HG03108 (cell line): ENCODE measurements at regions not wholly inside any gene's neighbourhood (a gene's known extent, or its start where the extent isn't known, plus 50 kb on each side); places are given as distances from the start of the nearest gene placed in this dataset.

Experiments
- ATAC-seq: cut with Tn5 transposase; IDR thresholded peaks from one replicate; pipeline ENCODE4 v1.9.1; 2021; ENCODE audit warnings: moderate library complexity; ENCODE audit not compliant: unreplicated experiment

GRCh38 chr17:34110315-34110714 is 144.8 kb upstream of the CCL2 start:
- ATAC-seq, result no peak

DNA sequence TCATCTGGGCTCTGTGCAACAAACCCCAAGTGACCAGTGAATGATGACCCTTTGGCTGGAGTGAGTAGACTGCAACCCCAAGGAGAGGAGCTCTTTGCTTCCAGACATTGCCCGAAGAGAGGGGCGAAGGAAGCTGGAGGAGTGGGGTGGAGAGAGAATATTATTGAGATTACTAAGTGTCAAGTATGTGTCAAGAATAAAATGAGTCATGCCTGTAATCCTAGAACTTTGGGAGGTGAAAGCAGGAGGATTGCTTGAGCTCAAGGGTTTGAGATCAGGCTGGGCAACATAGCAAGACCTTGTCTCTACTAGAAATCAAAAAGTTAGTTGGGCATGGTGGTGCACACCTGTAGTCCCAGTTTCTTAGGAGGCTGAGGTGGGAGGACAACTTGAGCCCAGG is 142.0 kb upstream of the CCL2 start:
- ATAC-seq, result no peak

- ATAC-seq, result no peak
These were observed 140.9 kb upstream of the CCL2 start for GRCh38 chr17:34114174-34114573.

- no peak for ATAC-seq
These were observed 138.8 kb upstream of the CCL2 start for GRCh38 chr17:34116306-34116705.

DNA sequence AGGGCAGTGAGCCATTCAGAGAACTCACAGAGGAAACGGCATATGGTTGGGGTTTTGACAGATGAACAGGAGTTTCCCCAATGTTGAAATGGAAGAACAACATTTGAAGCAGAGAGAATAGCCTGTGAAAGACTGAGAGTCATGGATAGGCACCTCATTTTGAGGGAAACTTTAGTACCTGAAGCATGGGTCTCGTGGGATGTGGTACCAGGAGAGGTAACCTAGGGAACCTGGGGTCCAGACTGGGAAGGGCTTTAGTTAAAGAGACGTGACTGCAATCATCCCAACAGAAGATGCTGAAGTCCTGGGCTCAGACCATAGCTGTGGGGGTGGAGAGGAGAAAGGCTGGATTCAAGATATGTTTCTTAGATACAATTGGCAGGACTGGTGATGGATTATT is 137.8 kb upstream of the CCL2 start:
- no peak for ATAC-seq

GRCh38 chr17:34117811-34118210 is 137.3 kb upstream of the CCL2 start:
- ATAC-seq, result no peak

GRCh38 chr17:34118564-34118963 is 136.5 kb upstream of the CCL2 start:
- no peak for ATAC-seq

DNA sequence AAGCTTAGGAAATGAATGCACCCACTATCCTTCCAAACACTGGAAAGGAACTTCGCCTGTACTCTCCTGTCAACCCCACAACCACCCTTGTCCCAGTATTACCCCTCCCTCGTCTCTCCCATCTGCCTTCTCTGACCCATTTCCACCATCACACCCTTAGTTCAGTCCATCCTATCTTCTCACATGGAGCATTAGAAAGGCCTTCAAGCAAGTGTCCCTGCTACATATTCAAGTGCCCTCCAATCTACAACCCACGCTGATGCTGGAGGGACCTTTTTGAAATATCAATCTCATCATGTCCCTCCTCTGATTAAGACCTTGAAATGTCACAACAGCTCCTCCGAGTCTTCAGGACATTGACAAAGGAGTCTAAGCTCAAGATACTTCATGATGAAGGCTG is 133.8 kb upstream of the CCL2 start:
- ATAC-seq, result no peak

DNA sequence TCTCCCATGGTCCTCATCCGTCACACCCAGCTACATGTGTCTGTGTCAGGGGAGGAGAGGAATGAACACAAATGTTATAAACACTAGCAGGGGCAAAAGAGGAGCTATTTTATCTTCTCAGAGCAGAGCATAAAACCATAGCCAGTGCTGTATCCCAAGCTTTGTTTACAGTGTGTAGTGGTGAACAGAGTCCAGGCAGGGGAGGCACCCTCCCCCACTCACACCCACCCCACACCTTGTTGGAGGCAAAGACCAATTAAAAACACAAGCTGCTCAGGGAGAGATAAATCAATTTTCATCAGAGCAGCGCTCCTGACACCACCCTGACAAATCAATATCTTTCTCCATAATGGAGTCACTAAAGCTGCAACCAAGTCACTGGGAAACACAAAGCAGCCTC is 132.6 kb upstream of the CCL2 start:
- ATAC-seq, result no peak

DNA sequence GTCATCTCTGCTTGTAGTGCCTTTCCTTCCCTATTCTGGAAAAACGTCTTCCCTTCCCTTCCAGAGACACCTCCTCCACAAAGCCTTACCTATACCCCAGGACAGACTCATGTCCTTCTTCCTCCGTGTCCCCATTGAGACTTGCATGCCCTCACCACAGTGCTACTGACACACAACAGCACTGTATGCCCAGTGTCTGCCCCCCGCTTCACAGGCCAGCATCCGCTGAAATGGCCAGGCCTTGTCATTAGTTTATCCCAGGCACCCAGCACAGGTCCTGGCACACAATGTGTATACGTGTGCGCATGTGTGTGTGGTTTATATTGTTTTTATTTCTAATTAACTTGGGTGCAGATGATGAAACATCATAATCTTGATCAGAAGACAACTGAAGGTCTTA is 130.1 kb upstream of the CCL2 start:
- ATAC-seq, result no peak

GRCh38 chr17:34125921-34126320 is 129.2 kb upstream of the CCL2 start:
- no peak for ATAC-seq

DNA sequence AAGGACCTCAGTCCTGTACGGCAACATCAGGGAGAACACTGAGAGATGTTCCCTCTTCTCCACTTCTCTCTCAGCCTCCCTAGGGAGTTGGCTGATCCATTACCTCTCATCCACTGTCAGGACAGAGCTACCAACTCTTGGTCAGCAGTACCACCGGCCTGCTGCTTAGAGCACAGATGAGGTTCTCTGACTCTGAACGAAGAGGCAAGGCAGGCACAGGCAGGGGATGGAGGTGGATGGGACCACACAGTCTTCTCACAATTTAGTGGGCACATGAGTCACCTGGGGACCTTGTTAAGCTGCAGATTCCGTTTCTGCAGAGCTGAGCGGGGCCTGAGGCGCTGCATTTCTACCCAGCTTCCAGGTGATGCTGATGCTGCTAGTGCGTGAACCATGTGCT is 128.6 kb upstream of the CCL2 start:
- ATAC-seq, result no peak

DNA sequence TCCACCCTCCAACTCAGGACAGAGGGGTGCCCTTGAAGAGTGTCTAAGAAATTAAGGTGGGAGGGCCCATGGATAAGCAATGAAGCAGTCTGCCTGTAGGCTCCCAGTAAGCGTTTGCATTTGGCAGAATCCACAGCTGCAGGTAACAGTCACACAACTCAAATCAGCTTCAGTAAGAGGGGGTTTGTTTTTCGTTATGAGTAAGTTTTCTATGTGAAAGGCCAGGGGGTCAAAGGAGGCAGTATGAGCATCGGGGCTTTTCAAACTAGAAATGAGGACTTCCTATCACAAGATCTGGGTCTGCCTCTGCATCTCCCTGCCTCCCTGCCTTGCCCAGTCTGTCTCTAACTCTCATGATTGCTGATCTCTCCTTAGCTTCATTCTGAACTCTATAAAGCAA is 128.1 kb upstream of the CCL2 start:
- ATAC-seq, result no peak

DNA sequence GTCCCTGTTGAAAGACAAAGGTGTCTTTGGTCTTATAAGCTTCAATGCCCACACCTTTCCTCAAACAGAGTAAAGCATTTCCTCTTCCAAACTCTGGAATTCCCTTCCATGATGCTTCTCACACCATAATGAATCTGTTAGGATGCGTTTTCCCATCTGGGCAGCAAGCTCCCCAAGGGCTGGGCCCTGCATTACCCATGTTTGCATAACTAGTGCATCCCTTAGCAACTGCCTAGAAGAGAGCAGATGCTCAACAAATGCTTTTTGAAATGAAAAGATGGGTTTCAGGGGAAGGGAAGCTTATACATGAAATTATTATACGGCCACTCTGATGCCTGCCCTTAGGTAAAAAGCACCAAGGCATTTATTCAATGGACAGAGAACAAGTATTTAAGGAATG is 124.5 kb upstream of the CCL2 start:
- ATAC-seq, result no peak

DNA sequence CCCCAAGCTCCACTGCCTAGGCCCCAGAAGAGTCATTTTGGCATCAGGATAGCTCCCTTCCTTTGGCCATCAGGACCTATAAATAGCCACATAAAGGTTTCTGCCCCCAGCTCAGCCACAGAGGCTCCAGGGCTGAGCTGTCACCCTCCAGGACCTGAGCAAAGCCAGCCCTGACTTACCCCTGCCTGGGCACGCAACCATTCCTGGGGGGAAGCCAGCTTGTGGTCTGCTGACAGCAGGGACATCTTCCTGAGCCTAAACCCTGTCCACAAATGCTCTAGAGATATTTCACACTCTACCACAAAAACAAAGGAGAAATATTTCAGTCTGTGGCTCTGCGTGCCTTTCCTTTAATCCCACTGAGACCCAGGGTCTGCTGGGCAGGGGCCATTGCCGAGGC is 123.7 kb upstream of the CCL2 start:
- no peak for ATAC-seq

GRCh38 chr17:34133350-34133749 is 121.7 kb upstream of the CCL2 start:
- no peak for ATAC-seq

GRCh38 chr17:34135841-34136240 is 119.2 kb upstream of the CCL2 start:
- ATAC-seq, result no peak

GRCh38 chr17:34140006-34140405 is 115.1 kb upstream of the CCL2 start:
- ATAC-seq, result no peak

DNA sequence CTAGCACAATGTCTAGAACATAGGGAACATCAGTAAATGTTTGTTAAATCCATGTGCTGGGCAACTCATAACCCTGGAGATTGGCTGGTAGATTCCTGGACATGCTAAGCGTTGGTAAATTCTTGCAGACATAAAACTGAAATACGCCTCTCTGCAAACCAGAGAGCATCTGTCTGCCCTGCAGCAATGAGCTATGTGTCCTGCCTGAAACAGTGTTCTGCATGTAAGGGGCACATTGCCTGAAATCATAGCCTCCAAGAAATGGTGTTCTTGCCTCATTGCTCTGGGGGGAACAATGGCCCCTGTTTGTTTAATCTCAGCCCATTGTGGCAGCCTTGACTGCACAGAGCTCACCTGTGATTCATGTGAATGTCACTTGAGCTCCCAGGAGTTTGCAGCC is 113.5 kb upstream of the CCL2 start:
- ATAC-seq, result no peak

DNA sequence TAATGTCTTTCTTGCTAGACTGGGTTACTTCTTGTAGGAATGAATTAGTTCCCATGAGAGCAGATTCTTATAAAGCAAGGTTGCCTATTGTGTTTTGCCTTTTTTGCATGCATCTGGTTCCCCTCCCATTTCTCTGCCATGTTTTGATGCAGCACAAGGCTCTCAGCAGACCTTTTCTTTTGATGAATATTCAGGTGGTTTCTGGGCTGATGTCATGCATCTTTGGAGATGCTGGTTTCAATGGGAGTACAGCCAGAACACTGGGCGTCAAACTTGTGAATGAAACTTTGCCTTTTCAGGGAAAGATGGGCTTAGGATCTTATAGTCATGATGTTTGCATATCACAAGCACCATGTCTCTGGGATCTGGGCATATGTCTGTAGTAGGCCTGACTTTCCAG is 111.7 kb upstream of the CCL2 start:
- no peak for ATAC-seq

DNA sequence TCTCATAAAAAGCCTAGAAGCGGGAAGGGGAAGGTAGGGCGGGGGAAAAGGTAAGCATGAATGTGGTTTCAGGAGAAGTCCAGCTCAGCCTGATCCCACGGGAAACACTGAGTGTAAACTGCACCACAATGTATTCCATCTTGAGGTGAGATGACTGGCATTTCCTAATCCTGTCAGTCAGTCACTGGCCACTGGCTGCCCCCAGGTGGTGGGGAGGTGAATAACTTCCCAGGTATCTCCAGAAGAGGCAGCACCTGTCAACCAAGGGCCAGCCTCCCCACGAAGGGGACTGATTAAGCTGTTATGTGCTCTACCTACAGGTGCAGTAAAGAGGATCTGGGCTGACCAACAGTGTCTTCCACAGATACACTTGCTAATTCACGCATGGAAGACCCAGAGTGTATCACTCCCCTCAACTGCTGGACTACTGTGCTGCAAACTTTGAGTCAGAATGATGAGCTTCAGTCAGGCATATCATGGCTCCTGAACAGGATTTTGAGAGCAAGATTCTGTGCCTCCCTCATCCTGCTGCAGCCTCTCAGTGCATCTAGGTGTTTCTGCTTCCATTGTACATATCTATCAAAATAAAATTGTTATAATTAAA is 108.5 kb upstream of the CCL2 start:
- no peak for ATAC-seq

GRCh38 chr17:34151102-34151501 is 104.0 kb upstream of the CCL2 start:
- ATAC-seq, result no peak

DNA sequence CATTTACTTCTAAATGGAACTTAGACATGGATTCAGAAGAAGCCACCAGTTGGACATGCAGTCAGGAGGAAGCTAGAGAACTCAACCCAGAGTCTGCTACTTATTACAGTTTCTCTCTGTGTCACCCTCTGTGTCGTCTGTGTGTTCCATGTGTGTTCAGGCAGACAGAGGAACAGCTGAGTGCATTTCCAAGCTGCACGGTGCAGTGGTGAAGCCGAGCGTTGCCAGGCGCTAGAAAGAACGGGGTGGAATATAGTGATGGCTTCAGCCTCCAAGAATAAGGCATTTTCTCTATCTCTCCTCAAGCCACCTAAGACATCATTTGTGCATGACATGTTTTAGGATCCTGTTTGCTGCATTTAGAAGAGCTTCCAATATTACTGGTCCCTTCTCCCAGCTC is 101.1 kb upstream of the CCL2 start:
- ATAC-seq, result no peak
